ENCODE measurements at regions not wholly inside any gene's neighbourhood (a gene's known extent, or its start where the extent isn't known, plus 50 kb on each side); places are given as distances from the start of the nearest gene placed in this dataset.

GRCh38 chr18:26696308-26696707, 148.0 kb upstream of the KCTD1 start:
- no peak for DNase-seq
- no peaks in the 10 kb centered on the region for H3K4me1 ChIP-seq (ENCODE audit: control insufficient read depth in 2 of 2, insufficient read depth in 2 of 2, low read length in 2 of 2)
- no peak overlapping the region for H3K4me3 ChIP-seq (ENCODE audit: low read length)
- ChIA-PET POLR2A (no interaction called here), CTCF (no interaction called here)
- Mint-ChIP-seq H3K9me3 (peaks cover 0 to 20% (median 4%) of the 10 kb centered on the region in 11 donors), H3K36me3 (no peaks in the 10 kb centered on the region), H3K4me1 (peaks cover 0 to 2% (median 0%) of the 10 kb centered on the region in 7 donors), H3K4me3 (no peak overlapping the region), H3K27ac (no peak overlapping the region), H3K27me3 (peaks cover 0 to 31% (median 20%) of the 10 kb centered on the region in 5 donors)
- H3K27me3 ChIP-seq (ENCODE audit: control insufficient read depth in 2 of 2, insufficient read depth in 2 of 2, low read length in 2 of 2): no peaks in the 10 kb centered on the region
- no peaks in the 10 kb centered on the region for H3K36me3 ChIP-seq (ENCODE audit: control insufficient read depth in 2 of 3, insufficient read depth in 3 of 3, low read length in 3 of 3)
- no peaks in the 10 kb centered on the region for H3K9me3 ChIP-seq (ENCODE audit: control insufficient read depth in 2 of 3, low read length in 3 of 3)
- no peak for ATAC-seq
- intact Hi-C loops (cut with micrococcal nuclease): no loop called here
- no peak overlapping the region for H3K27ac ChIP-seq (ENCODE audit: low read depth, low read length)

GRCh38 chr18:26689226-26689879, 141.0 kb upstream of the KCTD1 start:
- Mint-ChIP-seq H3K27me3 (peaks cover 0 to 16% (median 4%) of the 10 kb centered on the region in 5 donors), H3K27ac (no peak overlapping the region), H3K36me3 (peaks cover 0 to 2% (median 0%) of the 10 kb centered on the region in 5 donors), H3K4me1 (no peaks in the 10 kb centered on the region), H3K4me3 (no peak overlapping the region), H3K9me3 (peaks cover 0 to 12% (median 3%) of the 10 kb centered on the region in 11 donors)
- CTCF ChIA-PET: no interaction called here
- Histone ChIP-seq H3K27ac (ENCODE audit: low read depth, low read length) (no peak overlapping the region), H3K9me3 (ENCODE audit: control insufficient read depth in 2 of 3, low read length in 3 of 3) (no peaks in the 10 kb centered on the region), H3K4me1 (ENCODE audit: control insufficient read depth in 2 of 2, insufficient read depth in 2 of 2, low read length in 2 of 2) (no peaks in the 10 kb centered on the region), H3K36me3 (ENCODE audit: control insufficient read depth in 2 of 3, insufficient read depth in 3 of 3, low read length in 3 of 3) (no peaks in the 10 kb centered on the region), H3K4me3 (ENCODE audit: low read length) (no peak overlapping the region), H3K27me3 (ENCODE audit: control insufficient read depth in 2 of 2, insufficient read depth in 2 of 2, low read length in 2 of 2) (no peaks in the 10 kb centered on the region)
- ATAC-seq (no peak), DNase-seq (no peak)
- POLR2A ChIA-PET: no interaction called here
- intact Hi-C loops (cut with micrococcal nuclease): no loop called here

DNA sequence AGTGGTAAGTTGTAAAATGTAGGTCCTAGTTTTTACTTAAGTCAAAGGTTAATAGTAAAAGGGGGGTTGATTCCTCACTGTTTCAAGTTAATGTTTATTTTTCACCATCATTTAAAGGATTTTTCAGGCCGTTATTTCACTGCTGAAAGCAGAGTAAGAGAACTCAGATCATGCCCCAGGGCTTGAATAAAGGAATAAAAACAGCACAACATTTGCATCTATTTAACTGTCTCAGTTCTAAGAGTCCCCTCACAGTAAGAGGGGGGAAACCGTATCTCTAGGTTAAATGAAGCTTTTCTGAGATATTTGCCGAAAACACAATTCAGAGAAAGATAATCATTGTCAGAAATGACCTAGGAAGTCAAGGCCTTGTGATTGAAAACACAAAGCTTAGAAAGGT, 138.2 kb upstream of the KCTD1 start:
- H3K36me3 Mint-ChIP-seq: peaks cover 0 to 2% (median 0%) of the 10 kb centered on the region in 5 donors
- Histone ChIP-seq H3K36me3 (ENCODE audit: control insufficient read depth in 2 of 3, insufficient read depth in 3 of 3, low read length in 3 of 3) (no peaks in the 10 kb centered on the region), H3K9me3 (ENCODE audit: control insufficient read depth in 2 of 3, low read length in 3 of 3) (no peaks in the 10 kb centered on the region), H3K4me3 (ENCODE audit: low read length) (no peak overlapping the region), H3K27me3 (ENCODE audit: control insufficient read depth in 2 of 2, insufficient read depth in 2 of 2, low read length in 2 of 2) (no peaks in the 10 kb centered on the region), H3K4me1 (ENCODE audit: control insufficient read depth in 2 of 2, insufficient read depth in 2 of 2, low read length in 2 of 2) (no peaks in the 10 kb centered on the region), H3K27ac (ENCODE audit: low read depth, low read length) (no peak overlapping the region)
- CTCF ChIA-PET: no interaction called here
- H3K4me3 Mint-ChIP-seq: no peak overlapping the region
- peaks cover 0 to 8% (median 1%) of the 10 kb centered on the region in 11 donors for H3K9me3 Mint-ChIP-seq
- DNase-seq: no peak
- no peak overlapping the region for H3K27ac Mint-ChIP-seq
- H3K27me3 Mint-ChIP-seq: peaks cover 0 to 18% (median 6%) of the 10 kb centered on the region in 5 donors
- H3K4me1 Mint-ChIP-seq: no peaks in the 10 kb centered on the region
- POLR2A ChIA-PET: no interaction called here
- intact Hi-C loops (cut with micrococcal nuclease): no loop called here
- ATAC-seq: no peak

DNA sequence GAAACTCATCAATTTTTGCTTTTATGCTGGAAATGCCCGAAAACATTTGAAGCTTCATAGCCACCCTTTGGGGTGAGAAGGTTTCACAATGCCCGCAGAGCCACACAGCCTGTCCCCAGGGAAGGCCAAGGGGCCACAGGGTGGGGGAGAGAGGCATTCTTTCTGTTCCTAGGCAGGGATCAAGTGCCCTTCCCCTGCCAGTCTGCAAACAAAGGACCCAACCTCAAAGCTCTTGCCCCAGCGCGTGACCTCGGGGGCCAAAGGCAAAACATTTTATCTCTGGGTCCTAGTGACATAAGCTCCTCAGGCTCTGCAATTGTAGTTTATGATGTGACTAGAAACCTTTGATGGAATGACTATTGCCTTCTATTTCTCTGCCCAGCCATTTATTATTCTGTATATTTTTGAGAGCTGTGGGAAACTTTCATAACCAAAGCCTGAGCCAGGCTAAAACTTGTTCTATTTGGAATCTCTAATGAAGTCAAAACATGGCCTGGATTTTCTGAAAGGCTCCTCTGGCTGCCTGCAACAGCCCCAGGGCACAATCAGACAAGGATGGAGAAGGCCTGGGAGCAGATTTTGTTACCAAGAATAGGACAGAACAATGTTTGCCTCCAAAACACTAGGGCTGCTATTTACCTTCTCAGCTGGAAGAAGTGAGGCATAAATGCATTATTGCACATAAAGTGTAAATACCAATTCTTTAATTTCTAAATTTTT, 137.2 kb upstream of the KCTD1 start:
- ChIA-PET POLR2A (no interaction called here), CTCF (no interaction called here)
- H3K4me1 ChIP-seq (ENCODE audit: control insufficient read depth in 2 of 2, insufficient read depth in 2 of 2, low read length in 2 of 2): no peaks in the 10 kb centered on the region
- no peak overlapping the region for H3K27ac Mint-ChIP-seq
- no peaks in the 10 kb centered on the region for H3K9me3 ChIP-seq (ENCODE audit: control insufficient read depth in 2 of 3, low read length in 3 of 3)
- no peak overlapping the region for H3K4me3 Mint-ChIP-seq
- H3K9me3 Mint-ChIP-seq: peaks cover 0 to 3% (median 0%) of the 10 kb centered on the region in 11 donors
- no peaks in the 10 kb centered on the region for H3K27me3 ChIP-seq (ENCODE audit: control insufficient read depth in 2 of 2, insufficient read depth in 2 of 2, low read length in 2 of 2)
- no peaks in the 10 kb centered on the region for H3K4me1 Mint-ChIP-seq
- H3K36me3 Mint-ChIP-seq: no peaks in the 10 kb centered on the region
- peaks cover 0 to 18% (median 5%) of the 10 kb centered on the region in 5 donors for H3K27me3 Mint-ChIP-seq
- H3K36me3 ChIP-seq (ENCODE audit: control insufficient read depth in 2 of 3, insufficient read depth in 3 of 3, low read length in 3 of 3): no peaks in the 10 kb centered on the region
- no peak for ATAC-seq
- DNase-seq: no peak
- intact Hi-C loops (cut with micrococcal nuclease): no loop called here
- no peak overlapping the region for H3K27ac ChIP-seq (ENCODE audit: low read depth, low read length)
- no peak overlapping the region for H3K4me3 ChIP-seq (ENCODE audit: low read length)

GRCh38 chr18:26677957-26678356, 129.6 kb upstream of the KCTD1 start:
- ATAC-seq (no peak), DNase-seq (no peak)
- Mint-ChIP-seq H3K9me3 (peaks cover 0 to 9% (median 0%) of the 10 kb centered on the region in 11 donors), H3K36me3 (no peaks in the 10 kb centered on the region), H3K27ac (no peak overlapping the region), H3K4me3 (no peak overlapping the region), H3K27me3 (peaks cover 0 to 9% (median 5%) of the 10 kb centered on the region in 5 donors), H3K4me1 (peaks cover 0 to 3% (median 0%) of the 10 kb centered on the region in 7 donors)
- Histone ChIP-seq H3K36me3 (ENCODE audit: control insufficient read depth in 2 of 3, insufficient read depth in 3 of 3, low read length in 3 of 3) (no peaks in the 10 kb centered on the region), H3K4me1 (ENCODE audit: control insufficient read depth in 2 of 2, insufficient read depth in 2 of 2, low read length in 2 of 2) (no peaks in the 10 kb centered on the region), H3K27ac (ENCODE audit: low read depth, low read length) (no peak overlapping the region), H3K27me3 (ENCODE audit: control insufficient read depth in 2 of 2, insufficient read depth in 2 of 2, low read length in 2 of 2) (no peaks in the 10 kb centered on the region), H3K9me3 (ENCODE audit: control insufficient read depth in 2 of 3, low read length in 3 of 3) (no peaks in the 10 kb centered on the region), H3K4me3 (ENCODE audit: low read length) (no peak overlapping the region)
- POLR2A ChIA-PET: no interaction called here
- CTCF ChIA-PET: no interaction called here
- intact Hi-C loops (cut with micrococcal nuclease): no loop called here

GRCh38 chr18:26667046-26667445, 118.7 kb upstream of the KCTD1 start:
- peaks cover 0 to 2% (median 0%) of the 10 kb centered on the region in 11 donors for H3K9me3 Mint-ChIP-seq
- H3K36me3 ChIP-seq (ENCODE audit: control insufficient read depth in 2 of 3, insufficient read depth in 3 of 3, low read length in 3 of 3): no peaks in the 10 kb centered on the region
- no peaks in the 10 kb centered on the region for H3K4me1 Mint-ChIP-seq
- DNase-seq: no peak
- peaks cover 5 to 43% (median 27%) of the 10 kb centered on the region in 5 donors for H3K27me3 Mint-ChIP-seq
- POLR2A ChIA-PET: no interaction called here
- H3K27ac ChIP-seq (ENCODE audit: low read depth, low read length): no peak overlapping the region
- intact Hi-C loops (cut with micrococcal nuclease): no loop called here
- H3K36me3 Mint-ChIP-seq: no peaks in the 10 kb centered on the region
- no peak overlapping the region for H3K4me3 Mint-ChIP-seq
- H3K27me3 ChIP-seq (ENCODE audit: control insufficient read depth in 2 of 2, insufficient read depth in 2 of 2, low read length in 2 of 2): no peaks in the 10 kb centered on the region
- CTCF ChIA-PET: no interaction called here
- no peaks in the 10 kb centered on the region for H3K9me3 ChIP-seq (ENCODE audit: control insufficient read depth in 2 of 3, low read length in 3 of 3)
- no peak for ATAC-seq
- no peaks in the 10 kb centered on the region for H3K4me1 ChIP-seq (ENCODE audit: control insufficient read depth in 2 of 2, insufficient read depth in 2 of 2, low read length in 2 of 2)
- no peak overlapping the region for H3K27ac Mint-ChIP-seq
- no peak overlapping the region for H3K4me3 ChIP-seq (ENCODE audit: low read length)

- H3K36me3 ChIP-seq (ENCODE audit: control insufficient read depth in 2 of 3, insufficient read depth in 3 of 3, low read length in 3 of 3): no peaks in the 10 kb centered on the region
- Mint-ChIP-seq H3K9me3 (peaks cover 0 to 2% (median 0%) of the 10 kb centered on the region in 11 donors), H3K4me3 (no peak overlapping the region), H3K36me3 (no peaks in the 10 kb centered on the region), H3K27ac (no peak overlapping the region), H3K27me3 (peaks cover 30 to 58% (median 50%) of the 10 kb centered on the region in 5 donors), H3K4me1 (peaks cover 0 to 5% (median 0%) of the 10 kb centered on the region in 7 donors)
- H3K9me3 ChIP-seq (ENCODE audit: control insufficient read depth in 2 of 3, low read length in 3 of 3): no peaks in the 10 kb centered on the region
- H3K4me1 ChIP-seq (ENCODE audit: control insufficient read depth in 2 of 2, insufficient read depth in 2 of 2, low read length in 2 of 2): no peaks in the 10 kb centered on the region
- ATAC-seq (no peak), DNase-seq (no peak)
- POLR2A ChIA-PET: no interaction called here
- H3K27ac ChIP-seq (ENCODE audit: low read depth, low read length): no peak overlapping the region
- H3K4me3 ChIP-seq (ENCODE audit: low read length): no peak overlapping the region
- H3K27me3 ChIP-seq (ENCODE audit: control insufficient read depth in 2 of 2, insufficient read depth in 2 of 2, low read length in 2 of 2): no peaks in the 10 kb centered on the region
- CTCF ChIA-PET: no interaction called here
- intact Hi-C loops (cut with micrococcal nuclease): no loop called here
Observed at GRCh38 chr18:26662996-26663395, 114.6 kb upstream of the KCTD1 start.

Measured in naive thymus-derived CD4-positive, alpha-beta T cell (primary cell).